OCI-LY1 (cell line): ENCODE measurements at regions not wholly inside any gene's neighbourhood (a gene's known extent, or its start where the extent isn't known, plus 50 kb on each side); places are given as distances from the start of the nearest gene placed in this dataset.

Source experiments
- EZH2 ChIP-seq: fragments of 200-600 bp; sonication (generic), shearing (Covaris generic); IDR thresholded peaks from 2 replicates; pipeline ENCODE4 v1.8.0; 2017; ENCODE audit warnings: borderline replicate concordance, mixed run types, mild to moderate bottlenecking, antibody characterized with exemption, low read length, moderate library complexity, mixed read lengths
- TF ChIP-seq, protein P1 (sequence below): fragments of 200-600 bp; sonication (generic), shearing (Covaris generic); IDR thresholded peaks from 2 replicates; pipeline ENCODE4 v1.5.1; 2017; ENCODE audit warnings: mild to moderate bottlenecking, antibody characterized with exemption, low read length, moderate library complexity, mixed read lengths

DNA sequence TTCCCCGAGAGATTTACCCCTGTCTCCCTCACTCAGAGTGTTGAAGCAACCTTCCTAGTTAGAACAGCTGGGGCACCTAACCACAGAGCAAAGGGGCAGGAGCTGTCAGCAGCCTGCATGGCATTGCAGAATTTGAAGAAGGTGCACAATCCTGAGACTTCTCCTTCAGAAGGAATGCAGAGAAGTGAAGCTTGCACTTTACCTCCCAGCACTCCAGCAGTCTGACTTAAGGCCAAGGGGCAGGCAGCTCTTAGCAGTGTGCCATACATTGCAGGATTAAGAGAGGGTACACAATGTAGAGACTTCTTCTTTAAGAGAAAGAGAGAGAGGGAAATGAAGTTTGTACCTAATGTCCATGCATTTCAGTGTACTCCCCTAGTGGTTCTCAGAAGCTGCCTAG, 236.0 kb upstream of the FBXL7 start:
- TF ChIP-seq, protein P1, sequence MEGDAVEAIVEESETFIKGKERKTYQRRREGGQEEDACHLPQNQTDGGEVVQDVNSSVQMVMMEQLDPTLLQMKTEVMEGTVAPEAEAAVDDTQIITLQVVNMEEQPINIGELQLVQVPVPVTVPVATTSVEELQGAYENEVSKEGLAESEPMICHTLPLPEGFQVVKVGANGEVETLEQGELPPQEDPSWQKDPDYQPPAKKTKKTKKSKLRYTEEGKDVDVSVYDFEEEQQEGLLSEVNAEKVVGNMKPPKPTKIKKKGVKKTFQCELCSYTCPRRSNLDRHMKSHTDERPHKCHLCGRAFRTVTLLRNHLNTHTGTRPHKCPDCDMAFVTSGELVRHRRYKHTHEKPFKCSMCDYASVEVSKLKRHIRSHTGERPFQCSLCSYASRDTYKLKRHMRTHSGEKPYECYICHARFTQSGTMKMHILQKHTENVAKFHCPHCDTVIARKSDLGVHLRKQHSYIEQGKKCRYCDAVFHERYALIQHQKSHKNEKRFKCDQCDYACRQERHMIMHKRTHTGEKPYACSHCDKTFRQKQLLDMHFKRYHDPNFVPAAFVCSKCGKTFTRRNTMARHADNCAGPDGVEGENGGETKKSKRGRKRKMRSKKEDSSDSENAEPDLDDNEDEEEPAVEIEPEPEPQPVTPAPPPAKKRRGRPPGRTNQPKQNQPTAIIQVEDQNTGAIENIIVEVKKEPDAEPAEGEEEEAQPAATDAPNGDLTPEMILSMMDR: no peak
- no peak for TF ChIP-seq EZH2
